Limb (tissue), 2 donors: ENCODE measurements at regions not wholly inside any gene's neighbourhood (a gene's known extent, or its start where the extent isn't known, plus 50 kb on each side); places are given as distances from the start of the nearest gene placed in this dataset.
A peak's percentile ranks its signal among the peaks of the same experiment; 100 is the strongest.
"Not testable (repeated sequence)": the region's sequence is repeated elsewhere in the genome, so short reads cannot be mapped to it uniquely, and the experiment has no call there.

Source experiments
- DNase-seq, 2 donors: peaks; one replicate each; pipeline ENCODE4 v3.0.0-alpha.2; 2016; ENCODE audit errors: extremely low spot score in 2 of 2

DNA sequence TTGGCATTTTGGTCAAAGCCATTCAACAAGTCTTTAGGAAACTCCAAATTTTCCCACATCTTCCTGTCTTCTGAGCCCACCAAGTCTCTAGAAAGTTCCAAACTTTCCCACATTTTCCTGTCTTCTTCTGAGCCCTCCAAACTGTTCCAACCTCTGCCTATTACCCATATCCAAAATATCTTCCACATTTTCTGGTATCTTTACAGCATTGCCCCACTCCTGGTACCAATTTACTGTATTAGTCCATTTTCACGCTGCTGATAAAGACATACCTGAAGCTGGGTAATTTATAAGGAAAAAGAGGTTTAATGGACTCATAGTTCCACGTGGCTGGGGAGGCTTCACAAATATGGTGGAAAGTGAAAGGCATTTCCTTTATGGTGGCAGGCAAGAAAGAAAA lies 56.1 kb upstream of the GABRA3 start:
- not testable (repeated sequence) for DNase-seq

DNA sequence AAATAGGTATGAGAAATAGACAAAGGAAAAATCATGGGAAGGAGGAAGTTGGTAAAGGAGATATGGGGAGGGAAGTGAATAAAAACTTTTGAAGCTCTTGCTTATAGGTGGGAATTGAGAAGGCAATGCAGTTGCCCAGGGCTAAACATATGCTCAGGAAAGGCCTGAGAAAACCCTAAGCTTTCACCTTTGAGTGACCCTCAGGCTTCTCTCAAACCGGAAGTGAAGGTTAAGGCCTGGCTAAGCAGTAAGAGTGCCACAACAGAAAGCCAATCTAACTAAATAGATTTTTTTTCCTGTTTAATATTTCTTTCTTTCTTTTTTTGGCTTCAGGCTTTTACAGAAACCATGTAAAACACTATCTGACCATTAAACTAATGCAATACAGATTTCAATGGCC lies 69.5 kb upstream of the GABRA3 start:
- DNase-seq = no peak

DNA sequence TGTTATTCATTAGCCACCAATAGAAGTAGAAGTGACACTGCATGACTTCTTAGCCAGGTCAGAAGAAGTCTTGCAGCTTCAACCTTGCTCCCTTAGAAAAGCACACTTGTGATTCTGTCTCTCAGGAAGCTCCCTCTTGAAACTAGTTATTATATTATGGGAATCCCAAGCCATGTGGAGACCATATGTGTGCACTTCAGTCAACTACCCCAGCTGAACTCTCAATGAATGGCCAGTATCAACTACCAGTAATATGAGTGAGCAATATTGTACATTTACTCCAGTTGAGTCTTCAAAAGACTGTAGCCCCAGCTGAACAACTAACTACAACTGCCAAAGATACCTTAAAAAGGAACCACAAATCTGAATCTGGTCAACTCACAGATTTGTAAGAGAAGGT lies 77.1 kb upstream of the GABRA3 start:
- no peak for DNase-seq

DNA sequence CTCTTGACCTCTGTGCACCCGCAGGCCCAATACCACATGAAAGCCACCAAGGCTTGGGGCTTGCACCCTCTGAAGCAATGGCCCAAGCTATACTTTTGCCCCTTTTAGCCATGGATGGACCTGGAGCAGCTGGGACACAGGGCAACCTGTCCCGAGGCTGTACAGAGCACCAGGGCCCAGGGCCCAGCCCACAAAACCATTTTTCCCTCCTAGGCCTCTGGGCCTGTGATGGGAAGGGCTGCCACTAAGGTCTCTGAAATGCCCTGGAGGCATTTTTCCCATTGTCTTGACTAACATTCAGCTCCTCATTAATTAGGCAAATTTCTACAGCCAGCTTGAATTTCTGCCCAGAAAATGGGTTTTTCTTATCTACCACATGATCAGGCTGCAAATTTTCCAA lies 79.9 kb upstream of the GABRA3 start:
- no peak for DNase-seq

DNA sequence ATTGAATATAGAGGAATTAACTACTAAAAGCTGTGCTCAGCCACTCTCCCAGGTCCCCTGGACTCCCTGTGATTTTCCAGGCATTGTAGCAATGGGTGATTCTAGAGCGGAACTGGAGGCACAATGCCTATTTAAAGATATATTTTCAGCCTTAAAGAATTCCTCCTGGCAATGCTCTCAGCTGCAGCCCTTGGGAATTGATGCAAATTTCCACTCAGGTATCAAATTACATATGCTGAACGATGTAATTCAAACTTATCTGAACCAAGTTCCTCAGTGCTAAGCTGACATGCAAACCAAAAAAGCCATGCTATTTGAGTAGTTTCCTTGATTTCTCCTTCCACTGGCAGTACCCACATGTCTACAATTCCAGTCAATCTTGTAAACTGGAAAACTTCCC lies 86.3 kb upstream of the GABRA3 start:
- peak in 1 of 2 donors; percentile 3 for DNase-seq

DNA sequence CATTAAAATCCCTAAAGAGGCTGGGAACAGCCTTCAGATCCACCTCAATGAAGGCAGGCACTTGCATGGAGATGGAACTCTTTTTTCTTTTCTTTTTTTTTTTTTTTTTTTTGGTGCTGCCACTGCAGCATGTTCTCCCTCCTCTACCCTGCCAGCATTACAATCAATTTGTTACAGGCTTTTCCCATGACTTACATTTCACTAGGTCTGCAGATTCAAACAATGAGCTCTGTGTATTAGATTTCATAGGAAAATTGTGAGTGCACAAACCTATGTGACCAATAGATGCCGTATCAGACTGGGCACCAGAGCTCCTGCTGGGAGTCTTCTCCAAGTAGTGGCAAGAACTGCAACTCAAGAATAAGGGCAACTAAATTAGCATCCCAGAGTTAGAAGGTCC lies 63.8 kb upstream of the GABRQ start:
- no peak for DNase-seq

DNA sequence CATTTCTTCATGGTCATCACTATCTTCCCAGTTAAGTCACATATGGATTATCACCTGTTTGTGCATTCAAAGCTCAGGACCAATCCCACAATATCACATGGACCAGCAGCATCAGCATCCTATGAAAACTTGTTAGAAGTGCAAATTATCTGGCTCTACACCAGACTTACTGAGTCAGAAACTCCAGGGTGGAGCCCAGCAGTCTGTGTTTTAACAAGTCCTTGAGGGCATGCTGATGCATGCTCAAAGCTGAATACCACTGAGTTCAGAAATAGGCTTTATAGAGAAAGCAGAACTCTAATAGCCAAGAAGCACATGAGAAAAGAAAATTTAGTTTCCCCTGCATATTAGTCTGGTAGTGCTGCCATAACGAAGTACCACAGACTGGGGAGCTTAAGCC lies 62.4 kb upstream of the GABRQ start:
- no peak for DNase-seq

DNA sequence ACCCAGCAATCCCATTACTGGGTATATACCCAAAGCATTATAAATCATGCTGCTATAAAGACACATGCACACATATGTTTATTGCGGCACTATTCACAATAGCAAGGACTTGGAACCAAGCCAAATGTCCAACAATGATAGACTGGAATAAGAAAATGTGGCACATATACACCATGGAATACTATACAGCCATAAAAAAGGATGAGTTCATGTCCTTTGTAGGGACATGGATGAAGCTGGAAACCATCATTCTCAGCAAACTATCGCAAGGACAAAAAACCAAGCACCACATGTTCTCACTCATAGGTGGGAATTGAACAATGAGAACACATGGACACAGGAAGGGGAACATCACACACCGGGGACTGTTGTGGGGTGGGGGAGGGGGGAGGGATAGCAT lies 50.2 kb upstream of the GABRQ start:
- DNase-seq = not testable (repeated sequence)
